OCI-LY7 (cell line): ENCODE measurements at regions not wholly inside any gene's neighbourhood (a gene's known extent, or its start where the extent isn't known, plus 50 kb on each side); places are given as distances from the start of the nearest gene placed in this dataset.

Source experiments
- BruUV-seq: library from RNA; stranded (reverse); fragments of 400-500 nt; replicated peaks from 2 replicates; lab custom pipeline; 2021; lab: Mats Ljungman, UMichigan
- CTCF ChIA-PET: fragments of 300-600 bp; sonication (Branson Sonifier 250); formaldehyde crosslinking; loops from one replicate; lab custom pipeline; 2022; ENCODE audit warnings: antibody characterized with exemption; ENCODE audit not compliant: unreplicated experiment; lab: Charles Lee
- POLR2A ChIA-PET: fragments of 300-600 bp; sonication (Branson Sonifier 250); formaldehyde crosslinking; loops from one replicate; lab custom pipeline; 2022; ENCODE audit warnings: antibody characterized with exemption; lab: Charles Lee
- DNase-seq: peaks from one replicate; pipeline ENCODE4 v3.0.0-alpha.2; 2015; ENCODE audit warnings: low spot score
- H2AFZ ChIP-seq: fragments of 200-600 bp; sonication (generic), shearing (Covaris generic); 2 replicates; pipeline ENCODE4 v1.6.1; 2014; ENCODE audit warnings: mild to moderate bottlenecking, antibody characterized with exemption, low read length, moderate library complexity
- H3K27ac ChIP-seq: fragments of 200-600 bp; sonication (generic); 2 replicates; pipeline ENCODE4 v1.5.1; 2014; ENCODE audit warnings: mixed run types, low read depth, mild to moderate bottlenecking, moderate library complexity, low read length, inconsistent platforms; ENCODE audit not compliant: poor library complexity, severe bottlenecking
- H3K36me3 ChIP-seq: fragments of 200-600 bp; sonication (generic); 2 replicates; pipeline ENCODE4 v1.6.1; 2014; ENCODE audit warnings: mild to moderate bottlenecking, antibody characterized with exemption, low read length, moderate library complexity, mixed read lengths; ENCODE audit not compliant: insufficient read depth
- H3K4me1 ChIP-seq: fragments of 200-600 bp; sonication (generic); 2 replicates; pipeline ENCODE4 v1.5.1; 2014; ENCODE audit warnings: mild to moderate bottlenecking, low read length; ENCODE audit not compliant: insufficient read depth, poor library complexity, severe bottlenecking
- H3K4me2 ChIP-seq: fragments of 200-600 bp; sonication (generic); 2 replicates; pipeline ENCODE4 v1.6.1; 2014; ENCODE audit warnings: mild to moderate bottlenecking, low read length
- H3K4me3 ChIP-seq: fragments of 200-600 bp; sonication (generic); 2 replicates; pipeline ENCODE4 v1.5.1; 2014; ENCODE audit warnings: mild to moderate bottlenecking, low read depth, low read length; ENCODE audit not compliant: poor library complexity, severe bottlenecking
- H3K79me2 ChIP-seq: fragments of 200-600 bp; sonication (generic); 2 replicates; pipeline ENCODE4 v1.6.1; 2016; ENCODE audit warnings: low read depth, mild to moderate bottlenecking, low read length, moderate library complexity, mixed read lengths; ENCODE audit not compliant: insufficient read depth
- H3K9me2 ChIP-seq: fragments of 200-600 bp; sonication (generic); 2 replicates; pipeline ENCODE4 v1.6.1; 2016; ENCODE audit warnings: mild to moderate bottlenecking, low read length, mixed read lengths; ENCODE audit not compliant: insufficient read depth
- H3K9me3 ChIP-seq: fragments of 200-600 bp; sonication (generic); 2 replicates; pipeline ENCODE4 v1.6.1; 2014; ENCODE audit warnings: mild to moderate bottlenecking, mixed run types, low read length, mixed read lengths
- H4K20me1 ChIP-seq: fragments of 200-600 bp; sonication (generic); 2 replicates; pipeline ENCODE4 v1.6.1; 2014; ENCODE audit warnings: mild to moderate bottlenecking, antibody characterized with exemption, low read length, moderate library complexity, mixed read lengths; ENCODE audit not compliant: insufficient read depth
- CTCF ChIP-seq: fragments of 200-600 bp; sonication (generic); conservative IDR thresholded peaks from 2 replicates; pipeline ENCODE4 v1.5.1; 2014; ENCODE audit warnings: mild to moderate bottlenecking, antibody characterized with exemption, low read length, moderate library complexity, mixed read lengths
- EZH2phosphoT487 ChIP-seq: fragments of 200-600 bp; sonication (generic); IDR thresholded peaks from 2 replicates; pipeline ENCODE4 v1.6.1; 2018; ENCODE audit warnings: low read depth, borderline replicate concordance, mild to moderate bottlenecking, mixed run types, antibody characterized with exemption, low read length, moderate library complexity, mixed read lengths
- intact Hi-C: fragments of 100-400 bp; cut with micrococcal nuclease; formaldehyde crosslinking; loops from one replicate; pipeline ENCODE4 v1.10.0; 2022; ENCODE audit not compliant: unreplicated experiment

- H4K20me1 ChIP-seq: no peaks in the 10 kb centered on the region
- no TSS peak for BruUV-seq
- H3K4me2 ChIP-seq: no peak overlapping the region
- no peaks in the 10 kb centered on the region for H3K79me2 ChIP-seq
- intact Hi-C loops: no loop called here
- H3K4me1 ChIP-seq: no peaks in the 10 kb centered on the region
- no peaks in the 10 kb centered on the region for H3K9me2 ChIP-seq
- no peak overlapping the region for H2AFZ ChIP-seq
- no peak overlapping the region for H3K27ac ChIP-seq
- no peak for DNase-seq
- H3K9me3 ChIP-seq: no peaks in the 10 kb centered on the region
- ChIA-PET POLR2A (no interaction called here), CTCF (no interaction called here)
- H3K4me3 ChIP-seq: no peak overlapping the region
- no peaks in the 10 kb centered on the region for H3K36me3 ChIP-seq
- TF ChIP-seq EZH2phosphoT487 (no peak), CTCF (no peak)
Measured at GRCh38 chr3:115232167-115232566, 85.1 kb upstream of the ZBTB20 start.

DNA sequence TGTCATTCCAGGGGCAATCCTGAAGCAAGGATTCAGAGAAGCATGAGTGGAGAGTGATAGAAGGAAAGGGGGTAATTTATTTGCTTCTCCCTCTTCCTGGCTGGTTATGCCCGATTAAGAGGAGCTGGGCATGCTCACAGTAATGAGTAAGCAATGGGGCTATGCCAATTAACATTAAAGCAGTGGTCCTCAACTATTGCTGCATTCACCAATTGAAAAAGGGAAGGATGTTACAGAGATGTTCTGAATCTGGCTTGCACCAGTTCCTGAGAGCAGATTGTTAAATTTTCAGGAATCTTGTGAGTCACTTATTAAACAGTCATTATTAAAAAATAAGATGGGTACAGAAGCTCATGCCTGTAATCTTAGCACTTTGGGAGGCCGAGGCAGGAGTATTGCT is 85.9 kb upstream of the ZBTB20 start:
- no peaks in the 10 kb centered on the region for H3K9me2 ChIP-seq
- no peak for TF ChIP-seq CTCF
- no peak for TF ChIP-seq EZH2phosphoT487
- ChIA-PET POLR2A (no interaction called here), CTCF (no interaction called here)
- no TSS peak for BruUV-seq
- H3K36me3 ChIP-seq: no peaks in the 10 kb centered on the region
- no peaks in the 10 kb centered on the region for H3K4me1 ChIP-seq
- H4K20me1 ChIP-seq: no peaks in the 10 kb centered on the region
- DNase-seq: no peak
- H3K4me3 ChIP-seq: no peak overlapping the region
- no peak overlapping the region for H2AFZ ChIP-seq
- H3K27ac ChIP-seq: no peak overlapping the region
- no peaks in the 10 kb centered on the region for H3K79me2 ChIP-seq
- intact Hi-C loops: no loop called here
- no peaks in the 10 kb centered on the region for H3K9me3 ChIP-seq
- H3K4me2 ChIP-seq: no peak overlapping the region

DNA sequence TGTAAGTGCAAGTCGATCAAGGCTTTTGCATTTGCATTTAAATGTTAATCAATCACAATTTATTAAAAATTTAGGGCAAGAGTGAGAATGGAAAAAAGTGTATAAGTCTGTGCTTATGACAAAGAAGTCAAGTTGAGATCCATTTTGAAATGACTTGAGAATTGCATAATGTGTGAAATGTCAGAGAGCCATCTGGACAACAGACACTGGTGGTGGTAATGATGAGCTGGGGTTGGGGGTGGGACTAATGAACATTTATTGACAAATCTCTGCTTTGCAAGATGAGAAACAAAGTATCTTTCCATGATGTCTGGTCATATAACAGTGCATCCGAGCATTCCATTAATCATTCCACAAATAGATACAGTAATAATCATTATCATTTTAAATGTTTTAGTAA is 89.4 kb upstream of the ZBTB20 start:
- ChIA-PET CTCF (no interaction called here), POLR2A (no interaction called here)
- H3K27ac ChIP-seq: no peak overlapping the region
- BruUV-seq: no TSS peak
- TF ChIP-seq EZH2phosphoT487 (no peak), CTCF (no peak)
- no peaks in the 10 kb centered on the region for H3K36me3 ChIP-seq
- H4K20me1 ChIP-seq: no peaks in the 10 kb centered on the region
- H3K9me2 ChIP-seq: no peaks in the 10 kb centered on the region
- no peaks in the 10 kb centered on the region for H3K4me1 ChIP-seq
- no peak for DNase-seq
- no peak overlapping the region for H2AFZ ChIP-seq
- no peak overlapping the region for H3K4me3 ChIP-seq
- no peak overlapping the region for H3K4me2 ChIP-seq
- no peaks in the 10 kb centered on the region for H3K79me2 ChIP-seq
- no peaks in the 10 kb centered on the region for H3K9me3 ChIP-seq
- intact Hi-C loops: no loop called here
